HG03175 (cell line): ENCODE measurements at regions not wholly inside any gene's neighbourhood (a gene's known extent, or its start where the extent isn't known, plus 50 kb on each side); places are given as distances from the start of the nearest gene placed in this dataset.
"Not testable (repeated sequence)": the region's sequence is repeated elsewhere in the genome, so short reads cannot be mapped to it uniquely, and the experiment has no call there.

Experiments
- ATAC-seq: cut with Tn5 transposase; IDR thresholded peaks from one replicate; pipeline ENCODE4 v1.9.1; 2021; ENCODE audit warnings: mild to moderate bottlenecking, moderate library complexity; ENCODE audit not compliant: unreplicated experiment

DNA sequence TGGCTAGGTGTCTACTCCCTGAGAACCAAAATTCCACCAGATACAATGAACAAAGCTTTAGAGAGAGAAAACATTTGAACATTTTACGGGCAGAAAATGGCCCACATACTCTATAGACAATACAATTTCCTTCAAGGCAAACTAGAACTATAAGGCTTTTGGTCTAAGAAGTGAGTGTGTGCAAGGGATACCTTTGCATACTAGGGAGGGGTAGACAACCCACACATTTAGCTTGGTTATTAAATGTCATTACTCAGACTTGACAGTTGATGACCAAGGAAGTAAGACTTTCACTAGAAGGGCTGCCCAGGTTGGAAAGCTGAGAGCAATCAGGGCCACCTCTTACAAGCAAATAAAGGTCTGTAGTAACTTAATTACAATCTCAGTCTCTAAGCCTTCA is 64.0 kb upstream of the PLEKHM1 start:
- not testable (repeated sequence) for ATAC-seq

DNA sequence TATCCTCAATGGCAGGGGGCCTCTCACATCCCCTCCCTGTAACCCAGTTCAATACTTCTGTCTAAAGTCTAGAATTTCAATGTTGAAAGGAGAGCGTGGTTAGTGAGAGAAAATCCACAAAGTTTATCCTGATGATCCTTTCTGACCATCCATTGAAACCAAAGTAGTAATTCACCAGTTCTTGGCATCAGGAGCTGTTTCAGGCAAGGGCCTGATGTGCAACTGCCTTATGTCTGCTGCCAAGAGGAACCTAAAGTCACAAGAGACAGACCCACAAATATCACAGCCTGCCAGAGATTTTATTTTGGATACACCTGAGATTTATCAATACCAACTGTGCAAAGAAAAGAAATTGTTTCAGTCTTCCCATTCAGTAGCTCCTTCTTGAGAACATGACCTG is 68.3 kb upstream of the PLEKHM1 start:
- not testable (repeated sequence) for ATAC-seq

DNA sequence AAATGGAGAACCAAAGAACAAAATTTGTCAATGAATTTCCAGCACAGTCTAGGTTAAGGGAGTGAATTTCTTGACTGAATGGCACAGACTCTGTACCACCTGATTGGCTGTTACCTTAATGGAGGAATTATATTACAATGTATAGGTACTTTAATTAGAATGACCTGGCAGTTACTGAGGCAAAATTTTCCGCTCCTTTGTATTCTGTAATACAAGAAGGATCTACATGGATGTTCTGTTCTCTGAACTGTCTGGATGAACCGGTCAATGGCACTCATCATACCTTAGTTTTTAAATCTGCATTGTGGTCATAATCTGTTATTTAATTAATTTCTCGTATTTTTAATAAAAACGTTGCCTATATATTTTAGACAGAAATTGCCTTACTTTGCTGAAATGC is 72.3 kb upstream of the PLEKHM1 start:
- ATAC-seq: not testable (repeated sequence)

DNA sequence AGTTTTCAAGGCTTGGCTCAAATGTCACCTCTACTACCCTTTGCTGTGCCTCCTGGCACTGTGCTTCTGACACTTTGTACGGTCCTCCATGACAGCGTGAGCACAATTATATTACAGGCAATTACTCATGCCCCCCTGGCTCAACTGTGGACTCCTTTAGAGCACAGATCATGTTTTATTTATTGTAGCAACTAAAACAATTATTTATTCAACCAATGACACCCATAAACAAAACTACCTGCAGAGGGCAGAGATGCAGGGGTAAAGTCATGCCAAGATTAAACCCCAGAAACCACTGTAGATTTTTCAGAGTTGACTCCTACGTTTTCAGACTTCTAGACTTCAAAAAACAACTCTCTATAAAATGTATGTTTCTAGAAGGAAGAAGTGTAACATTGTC is 72.8 kb upstream of the PLEKHM1 start:
- not testable (repeated sequence) for ATAC-seq

DNA sequence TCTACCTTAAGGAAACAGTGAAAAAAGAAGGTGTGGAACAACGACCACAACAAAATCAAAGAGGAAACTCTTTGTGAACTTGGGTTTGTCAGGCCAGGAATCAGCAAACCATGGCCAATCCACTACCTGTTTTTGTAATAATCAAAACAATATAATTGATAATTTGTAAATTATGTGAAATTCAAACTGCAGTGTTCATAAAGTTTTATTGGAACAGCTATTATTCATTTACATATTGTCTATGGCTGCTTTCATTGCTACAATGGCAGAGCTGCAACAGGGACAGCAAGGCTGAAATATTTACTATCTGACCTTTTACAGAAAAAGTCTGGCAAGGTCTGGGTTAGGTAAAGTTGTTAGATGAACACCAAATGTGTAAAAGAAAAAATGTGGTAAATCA is 77.8 kb upstream of the PLEKHM1 start:
- ATAC-seq: not testable (repeated sequence)

DNA sequence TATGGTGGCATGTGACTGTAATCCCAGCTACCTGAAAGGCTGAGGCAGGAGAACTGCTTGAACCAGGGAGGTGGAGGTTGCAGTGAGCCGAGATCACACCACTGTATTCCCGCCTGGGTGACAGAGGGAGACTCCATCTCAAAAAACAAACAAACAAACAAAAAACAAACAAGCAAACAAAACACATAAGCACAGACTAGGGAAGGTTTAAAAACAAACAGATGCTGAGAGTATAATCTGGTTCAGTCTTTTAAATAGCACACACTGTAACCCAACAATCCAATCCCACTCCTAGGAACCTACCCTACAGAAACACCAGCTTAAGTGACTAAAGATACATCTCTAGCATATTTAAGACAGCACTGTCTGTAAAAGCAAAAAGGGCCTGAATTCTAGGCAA is 82.8 kb upstream of the PLEKHM1 start:
- not testable (repeated sequence) for ATAC-seq

DNA sequence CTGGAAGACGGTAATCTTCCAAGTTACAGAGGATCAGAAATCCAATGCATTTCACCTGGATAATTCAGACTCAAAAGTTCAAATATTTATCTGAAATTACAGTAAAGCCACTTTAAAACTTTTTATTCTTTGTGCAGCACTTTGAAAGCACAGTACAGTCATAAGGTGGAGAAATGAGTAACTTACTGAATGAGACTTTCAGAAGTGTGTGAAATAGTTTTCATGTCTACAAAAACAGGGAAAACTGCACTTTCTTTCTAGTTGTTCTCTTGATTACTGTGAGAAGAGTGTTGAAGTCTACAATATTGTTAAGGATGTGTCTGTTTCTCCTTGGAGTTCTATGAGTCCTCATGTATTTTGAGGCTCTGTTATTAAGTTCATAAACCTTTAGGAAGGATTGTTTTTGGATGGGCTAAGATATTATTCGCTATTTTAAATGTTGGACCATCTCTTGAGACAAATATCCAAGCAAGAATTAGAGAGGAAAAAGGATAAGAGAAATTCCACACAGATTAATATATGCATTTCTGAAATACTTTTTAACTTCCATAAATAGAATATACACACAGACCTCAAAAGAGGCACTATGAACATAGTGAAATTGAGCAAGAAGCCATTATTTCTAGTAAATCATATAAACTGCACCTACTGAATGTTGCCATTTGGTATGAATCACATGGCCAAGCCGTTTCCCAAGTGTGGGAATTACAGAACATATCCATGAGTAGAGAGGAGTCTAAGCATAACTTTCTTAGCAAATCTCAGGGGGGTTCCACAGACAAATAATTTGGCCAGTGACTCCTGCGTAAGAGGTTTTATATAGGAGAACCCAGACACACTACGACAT is 83.6 kb upstream of the PLEKHM1 start:
- ATAC-seq: no peak

DNA sequence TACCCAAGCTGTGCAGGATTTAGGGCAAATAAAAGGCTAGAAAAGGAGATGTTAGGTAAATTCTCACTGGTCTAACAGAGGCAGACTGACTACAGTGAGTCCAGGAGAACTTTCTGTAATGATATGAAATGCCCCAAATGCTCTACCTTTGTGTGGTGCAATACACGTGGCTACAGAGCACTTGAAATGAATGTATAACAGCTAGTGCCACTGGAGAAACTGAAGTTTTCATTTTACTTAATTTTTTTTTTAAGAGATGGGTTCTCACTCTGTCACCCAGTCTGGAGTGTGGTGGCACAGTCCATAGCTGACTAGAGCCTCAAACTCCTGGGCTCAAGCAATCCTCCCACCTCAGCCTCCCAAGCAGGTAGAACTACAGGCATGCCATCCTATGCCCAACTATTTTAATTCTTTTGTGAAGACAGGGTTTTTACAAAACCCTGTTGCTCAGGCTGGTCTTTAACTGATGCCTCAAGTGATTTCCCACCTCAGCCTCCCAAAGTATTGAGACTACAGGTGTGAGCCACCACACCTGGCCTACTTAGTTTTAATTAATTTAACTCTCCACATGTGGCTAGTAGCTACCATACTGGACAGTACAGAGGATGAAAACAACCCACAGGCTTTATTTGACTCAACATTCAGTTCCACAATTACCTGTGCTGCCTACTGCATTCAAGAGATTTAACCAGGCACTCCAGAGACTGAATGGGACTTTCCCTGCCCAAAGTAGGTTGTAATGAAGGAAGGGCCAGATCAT is 84.8 kb upstream of the PLEKHM1 start:
- ATAC-seq: no peak

DNA sequence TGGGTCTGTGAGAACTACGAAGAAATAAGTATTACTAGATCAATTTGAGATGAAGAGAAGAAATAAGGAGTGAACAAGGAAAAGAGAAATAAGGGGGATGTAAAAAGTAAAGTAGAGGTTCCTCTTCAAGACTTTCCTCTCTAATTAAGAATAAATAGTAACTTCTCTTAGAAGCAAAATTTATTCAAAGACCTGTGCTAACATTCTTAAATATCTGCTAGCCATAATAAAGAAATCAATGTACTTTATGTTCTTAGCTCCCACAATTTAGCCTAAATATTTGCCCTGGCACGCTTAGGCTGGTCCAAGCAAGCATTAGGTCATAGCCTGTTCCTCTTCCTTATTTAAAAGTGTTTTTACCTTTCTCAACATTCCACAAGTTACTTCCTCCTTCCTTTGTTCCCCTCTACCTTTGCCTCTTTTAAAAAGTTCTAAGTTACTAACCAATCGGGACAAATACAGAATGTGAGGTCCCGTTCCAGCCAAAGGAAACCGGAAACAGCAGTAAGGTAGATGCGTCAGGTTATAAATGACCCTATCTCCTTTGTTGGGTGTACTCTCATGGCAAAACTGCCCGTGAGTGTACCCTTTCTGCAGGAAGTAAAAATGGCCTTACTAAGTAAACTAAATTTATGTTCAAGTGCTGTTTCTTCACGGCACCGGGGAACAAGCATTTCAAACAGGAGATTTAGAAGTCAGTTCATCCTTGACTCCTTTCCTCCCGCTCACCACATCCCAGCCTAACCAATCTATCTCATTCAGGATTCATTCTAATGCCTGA is 86.2 kb upstream of the PLEKHM1 start:
- not testable (repeated sequence) for ATAC-seq

DNA sequence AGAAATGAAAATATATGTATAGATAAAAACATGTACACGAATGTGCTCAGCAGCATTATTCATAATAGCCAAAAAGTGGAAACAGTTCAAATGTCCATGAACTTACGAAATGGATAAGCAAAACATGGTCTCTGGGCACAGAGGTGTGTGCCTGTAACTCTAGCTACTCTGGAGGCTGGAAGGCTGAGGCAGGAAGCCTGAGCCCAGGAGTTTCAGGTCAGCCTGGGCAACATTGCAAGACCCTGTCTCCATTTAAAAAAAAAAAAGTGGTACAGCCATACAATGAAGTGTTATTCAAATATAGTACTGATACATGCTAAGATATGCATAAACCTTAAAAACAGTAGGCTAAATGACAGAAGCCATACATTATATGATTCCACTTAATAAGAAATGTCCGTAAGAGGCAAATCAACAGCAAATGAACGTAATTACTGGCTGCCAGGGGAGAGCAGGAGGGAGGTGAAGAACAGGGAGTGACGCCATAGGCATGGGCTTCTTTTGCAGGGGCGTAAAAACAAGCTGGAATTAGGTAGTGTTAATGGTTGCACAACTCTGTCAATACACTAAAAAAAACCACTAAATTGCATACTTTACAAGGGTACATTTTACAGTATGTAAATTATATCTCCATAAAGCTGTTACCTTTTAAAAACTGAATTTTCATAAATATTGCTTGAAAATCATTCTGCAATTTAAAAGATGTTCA is 87.2 kb upstream of the PLEKHM1 start:
- no peak for ATAC-seq

DNA sequence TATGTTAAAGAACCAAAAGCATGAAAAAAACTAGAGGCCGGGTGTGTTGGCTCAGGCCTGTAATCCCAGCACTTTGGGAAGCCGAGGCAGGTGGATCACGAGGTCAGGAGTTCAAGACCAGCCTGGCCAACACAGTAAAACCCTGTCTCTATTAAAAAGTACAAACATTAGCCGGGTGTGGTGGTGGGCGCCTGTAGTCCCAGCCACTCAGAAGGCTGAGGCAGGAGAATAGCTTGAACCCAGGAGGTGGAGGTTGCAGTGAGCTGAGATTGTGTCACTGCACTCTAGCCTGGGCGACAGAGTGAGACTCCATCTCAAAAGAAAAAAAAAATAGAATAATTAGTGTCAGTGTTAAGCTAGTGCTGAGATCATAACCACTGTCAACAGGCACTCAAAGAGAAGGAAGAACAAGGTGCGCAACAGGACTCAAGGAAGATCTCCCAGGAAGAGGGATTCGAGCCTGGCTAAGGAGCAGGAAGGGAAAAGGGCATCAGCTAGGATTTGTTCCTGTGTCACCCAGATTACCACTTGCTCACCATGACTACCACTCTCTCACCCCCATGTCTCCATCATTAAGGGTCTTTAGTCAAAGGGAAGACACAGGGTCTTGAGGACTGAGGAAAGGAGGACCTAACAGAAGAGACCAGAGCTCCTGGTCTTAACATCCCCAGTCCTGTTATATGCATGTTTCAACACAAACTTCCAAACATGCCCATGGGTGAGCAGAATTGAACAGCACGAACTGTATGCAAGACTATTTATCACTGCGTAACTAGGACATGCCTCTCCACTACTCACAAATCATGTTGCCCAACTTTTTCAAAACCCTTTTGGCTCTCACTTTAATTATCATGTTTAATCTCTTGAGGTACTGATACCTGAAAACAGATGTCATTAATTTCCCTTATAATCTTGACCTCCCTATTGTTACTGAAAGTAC is 88.3 kb upstream of the PLEKHM1 start:
- ATAC-seq: no peak

DNA sequence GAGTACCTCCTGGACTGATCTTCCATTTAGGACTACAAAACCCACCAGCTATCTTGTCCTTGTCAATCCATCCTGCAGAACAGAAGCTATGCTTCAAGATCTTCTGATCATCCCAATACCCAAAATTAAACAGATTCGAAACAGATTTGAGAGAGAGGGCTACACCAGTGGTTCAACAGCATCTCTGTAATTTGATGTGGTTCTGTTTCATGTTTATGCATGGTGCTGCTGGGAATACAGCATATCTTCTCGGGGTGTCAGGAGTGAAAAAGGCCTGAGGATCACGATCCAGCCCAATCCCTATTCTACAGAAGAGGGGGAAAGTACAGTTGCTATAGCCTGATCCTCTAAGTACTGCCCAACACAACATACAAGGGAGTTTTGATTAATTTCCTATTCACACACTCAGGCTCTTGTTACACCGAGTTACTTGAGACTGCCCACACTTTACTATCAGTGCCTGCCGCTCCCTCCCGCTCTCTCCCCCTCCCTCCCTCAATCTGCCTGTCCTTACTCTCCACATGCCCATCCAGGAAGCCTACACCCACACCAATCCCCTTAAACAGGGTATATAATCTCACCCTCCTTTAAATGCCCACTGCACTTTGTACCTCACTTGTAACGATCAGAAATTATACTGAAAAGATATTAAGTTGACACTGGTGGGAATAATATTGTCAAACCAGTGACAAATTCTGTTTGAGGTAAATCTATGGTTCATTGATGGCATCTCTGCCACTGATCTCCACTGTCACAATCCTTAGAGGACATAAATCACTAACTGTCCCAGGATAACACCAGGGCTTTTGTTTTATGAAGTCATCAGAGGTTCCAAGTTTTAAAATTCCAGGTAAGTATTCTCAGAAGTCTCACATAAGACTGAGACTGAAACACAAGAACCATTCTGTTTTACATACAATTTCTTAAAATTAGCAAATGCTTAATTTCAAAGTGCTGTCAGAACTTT is 89.3 kb upstream of the PLEKHM1 start:
- ATAC-seq: no peak

DNA sequence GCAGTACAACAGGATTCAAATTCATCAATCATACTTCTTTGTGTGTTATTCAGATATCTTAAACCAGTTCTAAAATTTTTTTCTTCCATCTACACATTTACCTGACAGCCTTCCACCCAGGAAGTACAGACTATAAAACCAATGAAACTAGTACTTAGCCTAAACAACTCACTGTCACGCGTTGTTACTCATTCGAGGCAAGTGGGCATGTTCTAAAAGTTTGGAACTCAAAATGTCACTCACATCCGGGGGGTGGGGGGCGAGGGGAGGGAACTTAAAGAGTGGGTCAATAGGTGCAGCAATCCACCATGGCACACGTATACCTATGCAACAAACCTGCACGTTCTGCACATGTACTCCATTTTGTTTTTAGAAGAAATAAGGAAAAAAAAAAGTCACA is 90.4 kb upstream of the PLEKHM1 start:
- no peak for ATAC-seq

DNA sequence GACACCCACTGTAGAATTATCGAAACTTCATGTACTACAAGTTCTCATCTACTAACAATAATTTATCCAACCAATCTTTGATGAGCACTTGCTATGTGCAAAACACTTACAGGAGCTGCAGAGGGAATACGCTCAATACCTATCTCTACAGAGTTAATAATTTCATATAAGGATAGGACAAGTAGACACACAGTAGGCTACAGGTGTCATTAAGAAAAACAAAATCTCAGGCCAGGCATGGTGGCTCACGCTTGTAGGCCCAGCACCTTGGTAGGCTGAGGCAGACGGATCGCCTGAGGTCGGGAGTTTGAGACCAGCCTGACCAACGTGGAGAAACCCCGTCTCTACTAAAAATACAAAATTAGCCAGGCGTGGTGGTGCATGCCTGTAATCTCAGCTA is 91.3 kb upstream of the PLEKHM1 start:
- no peak for ATAC-seq

DNA sequence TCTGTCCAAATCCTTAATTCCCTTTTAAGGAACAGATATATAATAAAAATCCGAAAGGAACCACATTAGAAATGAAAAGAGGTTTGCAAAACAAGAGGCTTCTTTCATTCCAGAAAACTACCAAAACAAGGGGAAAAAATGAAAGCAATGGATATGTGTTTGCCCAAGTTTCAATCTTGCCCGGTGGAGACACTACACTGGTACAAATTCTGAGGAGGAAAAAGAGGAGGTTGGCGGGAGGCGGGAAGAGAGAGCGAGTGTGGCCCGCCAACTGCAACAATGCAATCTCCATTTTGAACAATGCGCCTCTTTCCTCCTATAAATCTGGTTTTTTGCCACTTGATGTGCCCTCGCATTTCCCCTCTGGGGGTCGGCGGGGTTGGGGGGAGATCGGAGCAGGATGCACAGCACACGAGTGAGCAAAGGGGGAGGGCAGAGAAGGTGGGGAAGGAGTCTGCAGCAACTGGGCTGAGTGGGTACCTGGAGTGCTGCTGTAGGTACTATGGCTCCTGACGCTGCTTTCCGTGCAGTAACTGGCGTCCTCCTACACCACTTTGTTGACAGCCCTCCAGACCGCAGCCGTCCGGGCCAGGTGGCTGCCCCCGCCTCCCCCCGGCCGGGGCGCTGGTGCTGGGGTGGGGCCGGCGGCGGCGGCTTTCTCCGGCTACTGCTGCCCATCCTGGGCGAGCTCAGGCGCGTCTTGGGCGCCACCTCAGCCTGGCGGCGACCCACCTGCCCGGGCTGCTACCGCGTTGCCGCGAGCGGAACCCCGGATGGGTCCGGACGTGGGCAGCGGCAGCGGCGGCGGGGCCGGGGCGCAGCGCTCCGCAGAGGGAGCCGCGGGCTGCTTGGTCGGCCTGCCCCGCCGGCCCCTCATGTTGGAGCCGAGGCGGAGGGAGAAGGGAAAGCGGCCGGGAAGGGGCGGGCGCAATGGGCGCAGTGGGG is 93.8 kb upstream of the PLEKHM1 start:
- peak; percentile 58 for ATAC-seq

DNA sequence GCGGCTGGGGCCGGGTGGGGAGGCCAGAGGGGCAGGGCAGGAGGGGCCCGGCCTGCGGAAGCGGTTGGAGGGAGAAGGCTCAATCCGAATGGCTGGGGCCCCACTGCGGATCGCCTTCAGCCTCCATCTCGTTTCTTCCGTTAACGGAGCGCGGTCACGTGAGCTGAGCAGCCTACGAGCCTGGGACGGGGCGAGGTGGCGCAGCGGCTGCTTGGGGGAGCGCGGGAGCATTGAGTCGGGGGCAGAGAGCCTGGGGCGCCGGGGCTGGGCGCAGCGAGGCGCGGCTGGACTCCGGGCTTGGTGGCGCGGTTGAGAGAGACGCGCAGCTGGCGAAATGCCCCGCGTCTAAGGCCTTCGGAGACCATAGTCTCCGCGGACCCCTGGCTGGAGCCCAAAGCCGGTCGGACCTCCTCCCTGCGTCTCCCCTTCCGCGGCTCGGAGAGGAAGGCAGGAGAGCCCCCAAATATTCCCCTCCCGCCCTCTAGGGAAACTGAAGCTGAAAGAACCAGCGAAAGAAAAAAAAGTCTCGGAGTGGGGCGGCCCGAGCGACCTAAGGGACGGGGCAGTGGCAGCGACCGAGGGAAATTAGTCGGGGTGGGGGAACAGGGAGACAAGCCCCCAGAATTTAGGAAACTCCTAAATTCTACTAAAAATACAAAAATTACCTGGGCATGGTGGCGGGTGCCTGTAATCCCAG is 94.7 kb upstream of the PLEKHM1 start:
- peak; percentile 65 for ATAC-seq
